GM18511 (cell line): ENCODE measurements at regions not wholly inside any gene's neighbourhood (a gene's known extent, or its start where the extent isn't known, plus 50 kb on each side); places are given as distances from the start of the nearest gene placed in this dataset.
"Not testable (repeated sequence)": the region's sequence is repeated elsewhere in the genome, so short reads cannot be mapped to it uniquely, and the experiment has no call there.

Experiments
- ATAC-seq: cut with Tn5 transposase; IDR thresholded peaks from one replicate; pipeline ENCODE4 v1.9.1; 2021; ENCODE audit warnings: mild to moderate bottlenecking, moderate library complexity; ENCODE audit not compliant: unreplicated experiment

DNA sequence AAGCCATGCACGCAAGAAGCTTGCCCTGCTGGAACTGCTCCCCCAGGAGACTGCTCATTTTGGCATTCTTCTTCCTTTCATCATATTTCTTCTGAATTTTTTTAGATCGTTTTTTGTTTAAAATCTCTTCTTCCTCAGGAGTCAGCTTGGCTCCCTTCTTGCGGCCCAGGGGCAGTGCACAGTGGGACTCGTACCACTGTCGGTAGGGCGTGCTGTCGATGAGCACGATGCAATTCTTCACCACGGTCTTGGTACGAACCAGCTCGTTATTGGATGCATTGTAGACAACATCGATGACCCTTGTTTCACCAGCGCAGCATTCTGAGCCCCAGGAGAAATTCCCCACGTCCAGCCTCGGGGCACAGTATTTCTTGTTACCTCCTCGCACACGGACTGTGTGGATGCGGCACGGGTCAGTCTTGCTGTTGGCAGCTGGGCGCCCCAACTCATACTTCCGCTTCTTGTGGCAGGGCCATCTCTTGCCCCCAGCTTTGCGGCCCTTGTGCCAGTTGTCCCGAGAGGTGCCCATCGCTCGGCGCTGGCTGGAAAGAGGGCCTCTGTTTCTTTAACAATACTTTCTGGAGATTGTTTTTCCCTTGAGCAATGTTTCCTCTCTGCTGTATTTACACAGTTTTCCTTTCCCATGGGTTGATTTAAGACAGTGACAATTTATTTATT, 452.4 kb downstream of the TMEM121 start:
- no peak for ATAC-seq

DNA sequence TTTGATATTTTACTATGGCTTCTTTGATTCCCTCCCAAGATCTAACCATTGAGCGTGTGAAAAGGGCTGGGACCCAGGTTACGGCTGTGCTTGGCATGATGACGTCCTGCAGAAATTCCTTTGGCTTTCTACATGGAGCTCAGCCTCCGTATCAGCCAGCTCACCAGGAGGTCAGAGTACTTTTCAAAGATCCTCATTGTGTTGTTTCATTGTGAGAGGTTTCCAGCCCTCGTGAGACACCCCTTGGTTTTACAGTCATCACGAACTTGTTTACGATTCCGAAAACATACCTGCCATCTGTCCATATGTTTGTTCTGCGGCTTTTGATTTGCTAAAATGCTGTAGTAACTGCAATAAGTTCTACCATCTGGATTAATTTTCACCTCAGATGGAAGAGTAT, 453.1 kb downstream of the TMEM121 start:
- ATAC-seq = no peak

DNA sequence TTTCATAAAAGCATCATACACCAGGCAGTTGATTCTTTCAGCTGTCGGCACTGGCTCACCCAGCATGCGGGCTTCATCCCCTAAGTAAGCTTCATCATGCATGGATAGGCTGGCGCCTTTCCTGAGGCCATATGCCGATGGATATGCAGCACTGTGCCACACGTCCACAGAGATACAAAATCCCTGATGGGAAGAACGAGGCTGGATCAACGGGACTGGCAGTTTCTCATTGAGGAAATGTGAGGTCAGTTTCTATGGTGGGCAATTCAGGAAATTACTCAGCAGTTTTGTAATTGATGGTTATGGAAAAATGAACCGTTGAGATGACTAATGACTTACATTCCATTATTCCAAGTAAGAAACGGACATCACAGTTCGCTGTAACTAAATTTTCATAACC, 453.8 kb downstream of the TMEM121 start:
- ATAC-seq = no peak

DNA sequence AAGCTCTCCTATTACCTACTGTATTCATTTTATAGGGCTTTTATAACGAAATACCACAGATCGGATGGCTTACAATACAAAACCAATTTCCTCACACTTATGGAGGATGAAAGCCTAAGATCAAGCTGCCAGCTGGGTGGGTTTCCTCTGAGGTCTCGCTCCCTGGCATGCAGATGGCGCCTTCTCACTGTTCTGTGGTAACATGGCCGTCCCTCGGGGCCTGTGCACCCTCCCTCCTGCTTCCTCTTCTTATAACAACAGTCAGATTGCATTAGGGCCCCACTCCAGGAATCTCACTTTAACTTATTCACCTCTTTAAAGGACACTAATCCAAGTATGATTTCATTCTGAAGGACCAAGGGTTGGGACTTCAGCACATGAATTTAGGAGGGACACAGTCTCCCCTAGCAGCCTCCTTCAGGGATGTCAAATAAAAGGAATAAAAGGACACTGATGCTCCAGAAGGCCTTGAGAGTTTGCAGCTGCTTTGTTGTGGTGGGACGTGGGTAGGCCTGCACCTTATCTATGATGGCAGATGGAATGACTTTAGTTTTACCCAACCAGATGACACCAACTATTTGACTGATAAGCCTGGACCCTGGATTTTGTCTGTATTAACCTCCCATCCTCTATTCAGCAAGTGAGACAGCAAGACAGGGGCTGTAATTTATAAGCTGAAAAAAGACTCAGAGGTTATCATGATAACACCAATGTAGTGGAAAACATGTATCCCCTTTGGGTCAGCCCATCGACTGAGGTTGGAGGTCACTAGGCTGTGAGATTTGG, 455.3 kb downstream of the TMEM121 start:
- ATAC-seq = not testable (repeated sequence)

DNA sequence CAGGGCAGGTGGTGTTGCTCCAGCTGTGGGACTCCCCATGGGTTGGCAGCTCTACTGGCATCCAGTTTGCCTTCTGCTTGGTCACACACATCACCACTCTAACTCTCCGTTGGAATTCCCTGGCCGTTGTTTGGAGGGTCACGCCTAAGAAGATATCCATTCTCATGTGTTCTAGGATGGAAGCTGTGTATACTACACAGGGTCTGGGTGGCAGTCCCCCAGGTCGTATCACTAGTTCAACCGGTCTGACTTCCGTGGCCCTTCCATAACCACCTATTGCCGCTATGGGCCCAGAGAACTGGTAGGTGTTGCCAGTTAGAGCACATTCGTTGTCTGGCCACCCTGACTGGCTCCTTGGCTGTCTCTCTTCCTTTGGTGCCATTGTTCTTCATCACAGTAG, 456.3 kb downstream of the TMEM121 start:
- no peak for ATAC-seq

DNA sequence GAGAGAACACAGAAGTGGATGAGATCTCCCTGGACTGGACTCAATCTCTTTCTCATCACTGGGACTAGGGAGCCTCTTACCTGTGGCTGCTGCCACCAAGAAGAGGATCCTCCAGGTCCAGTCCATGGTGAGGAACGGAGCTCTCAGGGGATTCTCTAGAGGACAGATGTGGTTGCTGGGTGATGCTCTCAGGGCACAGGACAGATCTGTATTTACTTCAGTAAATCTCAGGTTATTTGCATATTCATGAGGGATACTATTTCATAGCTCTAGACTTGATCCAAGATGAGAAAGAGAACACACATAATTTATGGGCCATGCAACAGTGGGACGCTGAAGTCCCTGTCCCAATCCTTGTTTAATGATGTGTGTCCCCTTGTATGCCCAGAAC, 460.5 kb downstream of the TMEM121 start:
- ATAC-seq = no peak

DNA sequence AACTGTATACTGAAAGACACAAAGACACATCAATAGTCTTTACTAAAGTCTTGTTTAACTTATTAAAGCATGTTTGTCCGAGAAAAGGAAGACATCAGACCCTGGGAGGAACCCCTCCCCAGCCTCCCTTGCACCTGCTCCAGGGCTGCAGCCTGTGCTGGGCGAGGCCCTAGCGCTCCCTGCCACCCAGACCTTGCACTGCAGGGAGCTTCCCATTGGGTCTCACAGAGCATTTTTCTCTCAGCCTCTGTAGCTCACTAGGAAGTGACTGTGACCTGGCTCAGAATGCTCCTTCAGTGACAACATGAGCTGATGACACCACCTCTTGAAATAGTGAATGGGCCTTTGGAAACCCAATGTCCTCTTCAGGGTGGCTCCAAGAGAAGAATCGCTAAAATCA, 461.2 kb downstream of the TMEM121 start:
- no peak for ATAC-seq

DNA sequence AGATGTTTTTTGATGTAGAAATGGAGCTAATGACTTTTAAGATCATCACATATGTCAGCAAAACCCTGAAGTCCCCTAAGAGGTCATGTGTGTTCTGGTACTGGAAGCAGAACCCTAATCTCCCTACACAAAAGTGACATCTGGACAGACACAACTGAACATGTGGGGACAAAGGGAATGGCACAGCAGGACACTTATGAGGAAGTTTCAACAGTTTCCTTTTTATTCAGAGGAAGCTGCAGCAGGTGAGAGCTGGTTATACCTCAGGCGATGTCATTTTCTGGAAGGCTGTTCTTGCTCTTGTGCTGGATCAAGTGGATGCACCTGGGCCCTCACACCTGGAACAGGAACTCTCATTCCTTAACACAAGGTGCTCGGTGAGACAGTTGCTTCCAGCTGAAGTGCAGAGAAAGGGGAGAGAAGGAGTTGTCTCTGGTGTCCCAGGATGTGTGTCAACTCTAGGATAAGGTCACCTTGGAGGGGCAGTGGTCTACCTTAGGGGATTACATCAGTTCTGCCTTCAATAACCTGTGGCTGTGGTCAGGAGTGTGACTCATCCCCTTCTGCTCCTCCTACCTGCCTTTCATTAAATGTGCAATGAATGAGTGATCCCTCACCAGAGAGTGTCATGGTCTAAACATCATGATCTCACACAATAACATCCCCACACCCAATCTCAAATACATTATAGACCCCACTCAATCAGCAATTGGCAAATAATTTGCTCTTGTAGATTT, 463.4 kb downstream of the TMEM121 start:
- no peak for ATAC-seq

DNA sequence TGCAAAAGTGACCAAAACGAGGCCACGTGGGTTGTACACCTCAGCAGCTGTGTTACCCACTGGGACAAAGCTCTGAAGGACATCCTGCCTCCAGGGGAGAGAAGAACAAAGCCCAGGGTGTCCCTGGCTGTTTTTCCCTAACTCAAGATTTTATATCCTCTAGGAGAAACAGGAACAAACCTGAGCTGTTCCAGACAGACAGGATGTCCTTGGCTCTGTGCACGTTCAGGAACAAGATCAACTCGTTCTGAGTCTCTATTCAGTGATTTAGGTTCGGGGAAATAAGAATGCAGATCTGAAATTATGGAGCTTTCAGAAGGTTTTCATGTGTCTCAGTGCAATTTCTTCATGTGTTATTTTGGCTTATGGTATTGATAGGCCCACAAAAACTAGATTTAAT, 465.3 kb downstream of the TMEM121 start:
- not testable (repeated sequence) for ATAC-seq

DNA sequence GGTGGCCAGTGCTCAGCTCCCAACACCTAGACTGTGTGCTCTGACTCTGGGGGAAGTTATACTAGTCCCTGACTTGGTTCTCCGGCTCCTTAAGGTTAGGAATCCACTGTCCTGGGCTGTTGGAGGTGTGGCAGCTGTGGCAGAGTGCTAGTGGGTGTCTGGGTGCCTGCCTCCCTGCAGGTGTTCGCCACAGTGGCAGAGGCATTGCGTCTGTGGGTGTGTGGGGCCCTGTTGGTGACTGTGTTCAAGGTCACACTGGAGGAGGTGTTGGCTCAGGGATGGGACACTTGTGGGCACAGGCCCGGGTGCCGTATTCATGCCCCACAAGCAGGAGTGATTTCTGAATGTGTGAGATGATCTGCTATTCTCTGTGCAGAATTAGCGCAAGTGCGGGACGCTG, 467.4 kb downstream of the TMEM121 start:
- no peak for ATAC-seq

DNA sequence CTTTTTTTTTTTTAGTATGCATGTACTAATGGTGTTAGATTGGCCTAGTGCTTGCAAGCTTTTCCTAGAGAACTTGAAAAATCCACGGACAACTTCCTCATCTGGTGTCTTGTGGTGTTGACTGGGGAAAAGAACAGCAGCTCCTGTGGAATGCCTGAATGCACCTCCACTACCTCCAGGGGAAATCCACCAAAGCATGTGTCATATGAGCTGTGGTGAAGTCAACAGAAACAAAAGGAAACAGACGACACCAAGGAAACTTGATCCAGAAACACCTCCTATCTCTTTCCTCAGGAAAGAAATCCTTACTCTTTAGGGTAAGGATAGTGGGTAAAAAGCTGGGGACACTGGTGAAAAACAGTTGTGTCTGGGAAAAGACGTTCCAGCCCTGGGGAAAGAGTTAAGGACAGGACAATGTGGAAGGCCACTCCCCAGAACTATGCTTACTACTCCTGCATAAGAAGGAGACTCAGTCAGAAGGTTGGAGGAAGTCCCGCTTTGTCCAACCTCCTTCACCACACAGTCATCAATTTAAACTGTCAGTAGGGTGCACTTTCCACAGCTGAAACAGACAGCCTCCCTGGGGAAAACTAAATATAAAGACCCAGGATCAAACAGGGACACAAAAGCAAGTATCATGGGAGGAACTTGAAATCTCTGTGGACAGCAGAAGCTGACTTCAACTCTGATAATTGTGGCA, 468.8 kb downstream of the TMEM121 start:
- not testable (repeated sequence) for ATAC-seq

DNA sequence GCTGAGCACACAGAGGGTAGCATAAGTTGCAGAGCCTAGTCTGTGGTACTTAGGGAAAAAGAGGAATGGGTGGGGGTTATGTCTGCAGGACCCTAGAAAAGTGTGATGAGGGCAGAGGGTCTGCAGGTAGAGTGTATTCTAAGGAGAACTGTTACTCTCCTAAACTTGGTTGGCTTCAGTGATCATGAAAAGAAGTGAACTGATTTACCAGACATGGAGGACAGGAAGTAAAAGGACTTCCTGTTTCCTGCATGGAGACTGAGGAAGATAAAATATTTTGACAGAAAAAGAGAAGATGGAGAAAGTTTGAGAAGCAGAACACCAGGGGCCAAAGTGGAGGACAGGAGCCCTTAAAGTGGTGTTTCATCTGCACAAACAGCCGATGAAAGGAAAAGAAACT, 472.2 kb downstream of the TMEM121 start:
- ATAC-seq = not testable (repeated sequence)

DNA sequence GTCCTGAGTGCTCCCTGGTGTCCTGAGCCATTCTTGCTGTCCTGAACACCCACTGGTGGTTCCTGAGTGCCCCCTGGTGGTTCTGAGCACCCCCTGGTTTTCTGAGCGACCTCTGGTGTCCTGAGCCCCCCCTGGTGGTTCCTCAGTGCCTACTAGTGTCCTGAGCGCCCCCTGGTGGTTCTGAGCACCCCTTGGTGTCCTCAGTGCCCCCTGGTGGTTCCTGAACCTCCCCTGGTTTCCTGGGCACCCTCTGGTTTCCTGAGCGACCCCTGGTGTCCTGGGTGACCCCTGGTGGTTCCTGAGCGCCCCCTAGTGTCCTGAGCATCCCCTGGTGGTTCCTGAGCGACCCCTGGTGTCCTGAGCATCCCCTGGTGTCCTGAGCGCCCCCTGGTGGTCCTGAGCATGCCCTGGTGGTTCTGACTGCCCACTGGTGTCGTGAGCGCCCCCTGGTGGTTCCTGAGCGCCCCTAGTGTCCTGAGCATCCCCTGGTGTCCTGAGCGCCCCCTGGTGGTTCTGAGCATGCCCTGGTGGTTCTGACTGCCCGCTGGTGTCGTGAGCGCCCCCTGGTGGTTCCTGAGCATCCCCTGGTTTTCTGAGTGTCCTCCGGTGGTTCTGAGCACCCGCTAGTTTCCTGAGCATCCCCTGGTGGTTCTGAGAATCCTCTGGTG, 473.1 kb downstream of the TMEM121 start:
- ATAC-seq = peak; percentile 72

DNA sequence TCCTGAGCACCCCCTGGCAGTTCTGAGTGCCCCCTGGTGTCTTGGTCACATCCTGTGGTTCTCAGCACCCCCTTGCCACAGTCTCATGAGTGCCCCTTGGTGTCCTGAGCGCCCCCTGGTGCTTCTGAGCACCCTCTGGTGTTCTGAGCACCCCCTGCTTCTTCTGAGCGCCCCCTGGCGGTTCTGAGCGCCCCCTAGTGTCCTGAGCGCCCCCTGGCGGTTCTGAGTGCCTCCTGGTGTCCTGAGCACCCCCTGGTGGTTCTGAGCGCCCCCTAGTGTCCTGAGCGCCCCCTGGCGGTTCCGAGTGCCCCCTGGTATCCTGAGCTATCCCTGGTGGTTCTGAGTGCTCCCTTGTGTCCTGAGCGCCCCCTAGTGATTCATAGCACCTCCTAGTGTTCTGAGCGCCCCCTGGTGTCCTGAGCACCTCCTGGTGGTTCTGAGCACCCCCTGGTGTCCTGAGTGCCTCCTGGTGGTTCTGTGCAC, 473.7 kb downstream of the TMEM121 start:
- ATAC-seq = peak; percentile 78

DNA sequence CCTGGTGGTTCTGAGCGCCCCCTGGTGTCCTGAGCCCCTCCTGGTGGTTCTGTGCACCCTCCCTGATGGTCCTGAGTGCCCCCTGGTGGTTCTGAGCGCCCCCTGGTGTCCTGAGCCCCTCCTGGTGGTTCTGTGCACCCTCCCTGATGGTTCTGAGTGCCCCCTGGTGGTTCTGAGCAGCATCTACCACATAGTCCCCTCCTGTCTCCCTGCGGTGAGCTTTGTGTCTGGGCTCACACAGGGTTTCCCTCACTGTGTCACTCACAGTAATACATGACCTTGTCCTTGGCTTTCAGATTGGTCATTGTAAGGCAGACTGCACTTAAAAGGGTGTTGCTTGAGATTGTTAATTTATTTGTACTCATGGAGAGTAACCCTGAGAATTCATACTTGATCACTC, 474.9 kb downstream of the TMEM121 start:
- not testable (repeated sequence) for ATAC-seq

DNA sequence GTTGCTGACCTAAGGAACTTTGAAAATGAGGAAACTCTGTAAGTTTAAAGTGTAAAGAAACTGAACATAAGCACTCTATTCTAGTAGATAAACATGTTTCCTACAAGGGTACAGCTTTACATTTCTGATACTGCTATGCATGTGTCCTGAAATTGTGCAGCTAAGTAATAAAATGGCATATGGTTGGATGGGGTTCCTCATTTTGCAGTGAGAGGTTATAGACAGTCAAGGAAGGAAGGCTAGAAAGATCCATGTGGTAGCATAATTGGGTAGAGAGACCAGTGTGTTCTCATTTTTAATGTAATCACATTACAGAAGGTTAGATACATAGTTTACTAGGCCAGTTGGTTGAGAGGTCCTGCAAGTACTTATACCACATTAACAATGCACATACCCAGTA, 477.0 kb downstream of the TMEM121 start:
- no peak for ATAC-seq

DNA sequence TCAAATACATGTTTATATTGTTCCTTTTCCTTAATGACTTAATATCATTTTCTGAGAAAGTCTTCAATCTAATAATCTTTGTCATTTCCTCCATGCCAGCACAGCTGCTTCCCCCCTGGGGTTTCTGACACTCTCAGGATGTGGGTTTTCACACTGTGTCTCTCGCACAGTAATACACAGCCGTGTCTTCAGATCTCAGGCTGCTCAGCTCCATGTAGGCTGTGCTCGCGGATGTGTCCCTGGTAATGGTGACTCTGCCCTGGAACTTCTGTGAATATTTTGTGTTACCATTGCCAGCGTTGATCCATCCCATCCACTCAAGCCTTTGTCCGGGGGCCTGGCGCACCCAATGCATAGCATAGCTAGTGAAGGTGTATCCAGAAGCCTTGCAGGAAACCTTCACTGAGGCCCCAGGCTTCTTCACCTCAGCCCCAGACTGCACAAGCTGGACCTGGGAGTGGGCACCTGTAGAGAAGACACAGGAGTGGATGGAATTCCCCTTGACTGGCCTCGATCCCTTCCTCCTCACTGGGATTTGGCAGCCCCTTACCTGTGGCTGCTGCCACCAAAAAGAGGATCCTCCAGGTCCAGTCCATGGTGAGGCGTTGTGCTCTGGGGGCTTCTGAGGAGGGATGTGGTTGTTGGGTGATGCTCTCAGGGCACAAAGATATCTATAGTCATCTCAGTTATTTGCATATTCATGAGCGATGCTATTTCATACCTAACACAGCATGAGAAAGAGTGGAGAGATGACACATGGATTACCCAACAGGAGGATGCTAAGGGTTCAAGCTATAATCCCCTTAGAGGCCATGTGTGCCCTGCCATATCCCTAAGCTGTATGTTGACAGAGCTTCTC, 478.8 kb downstream of the TMEM121 start:
- ATAC-seq = not testable (repeated sequence)

DNA sequence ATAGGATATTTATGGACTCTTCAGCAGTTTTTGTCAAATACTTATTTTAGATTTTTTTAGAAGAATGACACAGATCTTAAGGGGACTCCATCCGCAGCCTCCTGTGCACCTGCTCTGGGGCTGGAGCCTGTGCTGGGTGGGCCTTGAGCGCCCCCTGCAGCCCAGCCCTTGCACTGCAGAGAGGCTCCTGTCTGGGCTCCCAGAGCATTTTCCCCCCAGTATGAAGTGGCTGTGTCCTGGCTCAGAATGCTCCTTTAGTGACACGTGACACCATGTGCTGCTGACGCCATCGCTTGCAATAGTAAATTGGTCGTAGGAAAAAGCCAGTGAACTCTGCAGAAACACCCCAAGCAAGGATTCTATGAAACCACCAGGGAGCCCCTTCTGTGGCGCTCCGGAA, 479.7 kb downstream of the TMEM121 start:
- not testable (repeated sequence) for ATAC-seq

DNA sequence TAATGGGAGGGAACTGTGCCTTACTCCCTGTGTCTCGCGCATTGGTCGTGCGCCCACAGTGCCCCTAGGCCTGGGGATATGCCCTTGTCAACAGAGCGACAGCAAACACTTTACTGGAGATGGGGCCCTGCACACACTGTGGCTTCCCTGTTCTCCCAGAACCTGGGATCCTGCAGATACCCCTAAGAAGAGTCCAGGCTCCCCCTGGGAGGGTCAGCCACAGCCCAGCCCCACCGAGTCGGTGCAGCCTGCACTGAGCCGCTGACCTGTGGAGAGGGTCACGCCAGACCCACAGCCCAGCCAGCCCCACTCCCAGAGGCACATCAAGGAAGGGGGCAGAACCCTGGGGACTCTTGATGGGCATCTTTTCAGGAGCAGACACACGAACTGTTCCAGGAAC, 480.3 kb downstream of the TMEM121 start:
- ATAC-seq = not testable (repeated sequence)

DNA sequence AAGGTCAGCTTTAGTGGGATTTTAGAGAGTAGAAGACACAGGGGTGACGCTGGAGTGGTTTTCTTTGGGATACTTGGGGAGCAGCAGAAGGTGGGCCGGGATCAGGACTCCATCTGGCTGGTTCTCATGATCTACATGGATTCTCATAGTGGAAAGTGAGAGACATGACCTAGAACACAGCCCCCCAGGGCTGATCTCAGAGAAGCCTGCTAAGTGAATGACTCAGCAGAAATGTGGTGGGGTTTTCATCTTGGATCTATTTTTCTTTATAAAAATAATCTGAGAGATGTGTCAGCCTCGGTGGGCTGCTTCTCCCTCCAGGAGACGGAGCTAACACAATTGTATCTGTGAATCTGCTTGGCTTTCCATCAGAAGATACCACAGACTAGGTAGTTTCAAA, 484.4 kb downstream of the TMEM121 start:
- ATAC-seq = no peak
